ENCODE measurements at regions not wholly inside any gene's neighbourhood (a gene's known extent, or its start where the extent isn't known, plus 50 kb on each side); places are given as distances from the start of the nearest gene placed in this dataset.

DNA sequence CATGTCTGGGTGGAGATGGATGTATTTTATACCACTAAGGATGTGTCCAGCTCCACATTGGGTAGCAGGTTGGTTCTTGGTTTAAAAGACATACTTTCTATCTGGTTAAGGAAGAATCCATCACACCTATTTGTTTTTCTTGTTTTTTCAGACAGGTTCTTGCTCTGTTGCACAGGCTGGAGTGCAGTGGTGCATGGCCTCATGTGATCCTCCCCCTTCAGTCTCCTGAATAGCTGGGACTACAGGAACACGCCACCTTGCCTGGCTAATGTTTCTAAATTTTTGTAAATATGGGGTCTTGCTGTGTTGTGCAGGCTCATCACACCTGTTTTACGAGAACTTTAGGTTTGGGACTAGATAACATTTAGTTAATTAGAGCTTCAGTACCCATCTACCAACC, 80.2 kb upstream of the PRNP start:
- Histone ChIP-seq H3K9me3 (ENCODE audit: low read length) (no peaks in the 10 kb centered on the region), H3K4me2 (ENCODE audit: low read depth, low read length, poor library complexity, severe bottlenecking) (no peak overlapping the region)

GRCh38 chr20:4605166-4605565, 81.1 kb upstream of the PRNP start:
- Histone ChIP-seq H2AFZ (ENCODE audit: low read length) (no peak overlapping the region), H3K9me2 (replicated peaks; ENCODE audit: insufficient read depth, low read length) (no peaks in the 10 kb centered on the region), H4K20me1 (ENCODE audit: insufficient read depth, low read depth, low read length) (no peaks in the 10 kb centered on the region), H3K27ac (ENCODE audit: low read length) (no peak overlapping the region), H3K27me3 (ENCODE audit: low read length) (no peaks in the 10 kb centered on the region), H3K9me3 (ENCODE audit: low read length) (no peaks in the 10 kb centered on the region), H3K4me2 (ENCODE audit: low read depth, low read length, poor library complexity, severe bottlenecking) (no peak overlapping the region), H3K79me2 (ENCODE audit: low read length) (no peaks in the 10 kb centered on the region), H3K9ac (ENCODE audit: low read length) (no peak overlapping the region), H3K4me3 (ENCODE audit: low read length) (no peak overlapping the region), H3K4me1 (ENCODE audit: low read length) (peaks cover 4% of the 10 kb centered on the region), H3K36me3 (ENCODE audit: insufficient read depth, low read length) (no peaks in the 10 kb centered on the region)
- no peak for DNase-seq

More for the DNA sequence above, 80.2 kb upstream of the PRNP start:
- Histone ChIP-seq H4K20me1 (ENCODE audit: insufficient read depth, low read depth, low read length) (no peaks in the 10 kb centered on the region), H3K9ac (ENCODE audit: low read length) (no peak overlapping the region), H3K79me2 (ENCODE audit: low read length) (no peaks in the 10 kb centered on the region), H3K9me2 (replicated peaks; ENCODE audit: insufficient read depth, low read length) (no peaks in the 10 kb centered on the region), H3K36me3 (ENCODE audit: insufficient read depth, low read length) (no peaks in the 10 kb centered on the region), H3K4me3 (ENCODE audit: low read length) (no peak overlapping the region), H2AFZ (ENCODE audit: low read length) (no peak overlapping the region), H3K27me3 (ENCODE audit: low read length) (no peaks in the 10 kb centered on the region), H3K4me1 (ENCODE audit: low read length) (peaks cover 4% of the 10 kb centered on the region), H3K27ac (ENCODE audit: low read length) (no peak overlapping the region)
- DNase-seq: no peak

- Histone ChIP-seq H2AFZ (ENCODE audit: low read length) (no peak overlapping the region), H3K36me3 (ENCODE audit: insufficient read depth, low read length) (no peaks in the 10 kb centered on the region), H3K9ac (ENCODE audit: low read length) (no peak overlapping the region), H3K9me2 (replicated peaks; ENCODE audit: insufficient read depth, low read length) (no peaks in the 10 kb centered on the region), H3K79me2 (ENCODE audit: low read length) (no peaks in the 10 kb centered on the region), H3K4me3 (ENCODE audit: low read length) (no peak overlapping the region), H3K4me1 (ENCODE audit: low read length) (peaks cover 4% of the 10 kb centered on the region), H4K20me1 (ENCODE audit: insufficient read depth, low read depth, low read length) (no peaks in the 10 kb centered on the region), H3K4me2 (ENCODE audit: low read depth, low read length, poor library complexity, severe bottlenecking) (no peak overlapping the region), H3K27ac (ENCODE audit: low read length) (no peak overlapping the region), H3K27me3 (ENCODE audit: low read length) (no peaks in the 10 kb centered on the region), H3K9me3 (ENCODE audit: low read length) (no peaks in the 10 kb centered on the region)
- no peak for DNase-seq
Observed at GRCh38 chr20:4604580-4604979, 81.7 kb upstream of the PRNP start.

GRCh38 chr20:4603724-4604123, 82.5 kb upstream of the PRNP start:
- no peaks in the 10 kb centered on the region for H3K27me3 ChIP-seq (ENCODE audit: low read length)
- H3K4me2 ChIP-seq (ENCODE audit: low read depth, low read length, poor library complexity, severe bottlenecking): no peak overlapping the region
- H2AFZ ChIP-seq (ENCODE audit: low read length): no peak overlapping the region
- no peak overlapping the region for H3K9ac ChIP-seq (ENCODE audit: low read length)
- H3K79me2 ChIP-seq (ENCODE audit: low read length): no peaks in the 10 kb centered on the region
- H3K4me1 ChIP-seq (ENCODE audit: low read length): peaks cover 4% of the 10 kb centered on the region
- no peak for DNase-seq
- H3K27ac ChIP-seq (ENCODE audit: low read length): no peak overlapping the region
- H4K20me1 ChIP-seq (ENCODE audit: insufficient read depth, low read depth, low read length): no peaks in the 10 kb centered on the region
- H3K9me3 ChIP-seq (ENCODE audit: low read length): no peaks in the 10 kb centered on the region
- H3K36me3 ChIP-seq (ENCODE audit: insufficient read depth, low read length): no peaks in the 10 kb centered on the region
- H3K9me2 ChIP-seq (replicated peaks; ENCODE audit: insufficient read depth, low read length): no peaks in the 10 kb centered on the region
- H3K4me3 ChIP-seq (ENCODE audit: low read length): no peak overlapping the region

GRCh38 chr20:4602297-4602631, 84.0 kb upstream of the PRNP start:
- H4K20me1 ChIP-seq (ENCODE audit: insufficient read depth, low read depth, low read length): no peaks in the 10 kb centered on the region
- H3K27me3 ChIP-seq (ENCODE audit: low read length): no peaks in the 10 kb centered on the region
- H3K36me3 ChIP-seq (ENCODE audit: insufficient read depth, low read length): no peaks in the 10 kb centered on the region
- H2AFZ ChIP-seq (ENCODE audit: low read length): no peak overlapping the region
- no peaks in the 10 kb centered on the region for H3K9me3 ChIP-seq (ENCODE audit: low read length)
- no peak overlapping the region for H3K4me2 ChIP-seq (ENCODE audit: low read depth, low read length, poor library complexity, severe bottlenecking)
- DNase-seq: no peak
- no peak overlapping the region for H3K4me3 ChIP-seq (ENCODE audit: low read length)
- H3K9ac ChIP-seq (ENCODE audit: low read length): no peak overlapping the region
- no peaks in the 10 kb centered on the region for H3K79me2 ChIP-seq (ENCODE audit: low read length)
- no peaks in the 10 kb centered on the region for H3K9me2 ChIP-seq (replicated peaks; ENCODE audit: insufficient read depth, low read length)
- no peaks in the 10 kb centered on the region for H3K4me1 ChIP-seq (ENCODE audit: low read length)
- no peak overlapping the region for H3K27ac ChIP-seq (ENCODE audit: low read length)

GRCh38 chr20:4601630-4602296, 84.5 kb upstream of the PRNP start:
- DNase-seq: no peak
- Histone ChIP-seq H3K4me3 (ENCODE audit: low read length) (no peak overlapping the region), H3K9ac (ENCODE audit: low read length) (no peak overlapping the region), H3K4me2 (ENCODE audit: low read depth, low read length, poor library complexity, severe bottlenecking) (no peak overlapping the region), H3K9me3 (ENCODE audit: low read length) (no peaks in the 10 kb centered on the region), H3K27me3 (ENCODE audit: low read length) (no peaks in the 10 kb centered on the region), H4K20me1 (ENCODE audit: insufficient read depth, low read depth, low read length) (no peaks in the 10 kb centered on the region), H3K4me1 (ENCODE audit: low read length) (no peaks in the 10 kb centered on the region), H3K36me3 (ENCODE audit: insufficient read depth, low read length) (no peaks in the 10 kb centered on the region), H3K79me2 (ENCODE audit: low read length) (no peaks in the 10 kb centered on the region), H3K9me2 (replicated peaks; ENCODE audit: insufficient read depth, low read length) (no peaks in the 10 kb centered on the region), H2AFZ (ENCODE audit: low read length) (no peak overlapping the region), H3K27ac (ENCODE audit: low read length) (no peak overlapping the region)

DNA sequence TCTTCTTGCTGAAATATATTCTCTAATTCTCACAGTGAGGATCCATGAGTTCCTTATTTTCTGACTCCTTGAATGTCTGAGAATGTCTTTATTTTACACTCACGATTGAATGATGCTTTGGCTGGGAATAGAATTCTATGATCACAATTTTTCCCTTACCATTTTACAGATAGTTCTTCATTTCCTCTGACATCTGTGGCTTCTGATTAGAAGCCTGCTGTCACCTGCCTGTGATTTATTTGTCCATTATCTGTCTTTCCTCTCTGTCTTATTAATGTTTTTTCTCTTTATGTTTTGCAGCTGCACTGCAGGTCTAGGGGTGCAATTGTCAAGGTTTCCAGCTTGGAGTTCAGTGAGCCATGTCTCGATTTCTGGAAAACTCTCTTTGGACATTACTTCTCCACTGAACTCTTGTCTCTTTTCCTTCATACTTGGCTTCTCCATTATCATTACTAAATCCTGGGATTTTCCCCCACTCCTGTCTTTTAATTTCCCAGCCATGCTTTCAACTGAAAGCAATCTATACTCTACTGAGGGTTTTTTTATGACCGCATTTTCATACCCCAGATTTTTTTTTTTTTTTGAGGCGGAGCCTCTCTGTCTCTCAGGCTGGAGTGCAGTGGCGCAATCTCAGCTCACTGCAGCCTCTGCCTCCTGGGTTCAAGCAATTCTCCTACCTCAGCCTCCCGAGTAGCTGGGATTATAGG, 85.8 kb upstream of the PRNP start:
- Histone ChIP-seq H3K79me2 (ENCODE audit: low read length) (no peaks in the 10 kb centered on the region), H3K9me3 (ENCODE audit: low read length) (no peaks in the 10 kb centered on the region), H3K4me2 (ENCODE audit: low read depth, low read length, poor library complexity, severe bottlenecking) (no peak overlapping the region), H4K20me1 (ENCODE audit: insufficient read depth, low read depth, low read length) (no peaks in the 10 kb centered on the region), H3K36me3 (ENCODE audit: insufficient read depth, low read length) (no peaks in the 10 kb centered on the region), H3K27me3 (ENCODE audit: low read length) (no peaks in the 10 kb centered on the region), H3K4me1 (ENCODE audit: low read length) (no peaks in the 10 kb centered on the region), H3K9me2 (replicated peaks; ENCODE audit: insufficient read depth, low read length) (no peaks in the 10 kb centered on the region), H2AFZ (ENCODE audit: low read length) (no peak overlapping the region), H3K9ac (ENCODE audit: low read length) (no peak overlapping the region), H3K27ac (ENCODE audit: low read length) (no peak overlapping the region), H3K4me3 (ENCODE audit: low read length) (no peak overlapping the region)
- no peak for DNase-seq

DNA sequence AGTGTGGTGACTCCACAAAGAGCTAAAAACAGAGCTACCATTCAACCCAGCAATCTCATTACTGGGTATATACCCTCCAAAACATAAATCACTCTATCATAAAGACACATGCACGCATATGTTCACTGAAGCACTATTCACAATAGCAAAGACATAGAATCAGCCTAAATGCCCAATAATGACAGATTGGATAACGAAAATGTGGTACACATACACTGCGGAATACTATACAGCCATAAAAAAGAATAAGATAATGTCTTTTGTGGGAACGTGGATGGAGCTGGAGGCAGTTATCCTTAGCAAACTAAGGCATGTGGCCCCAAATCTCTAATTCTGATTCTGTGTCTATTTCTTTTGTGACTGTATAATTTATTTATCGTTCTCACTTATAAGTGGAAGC, 89.0 kb upstream of the PRNP start:
- Histone ChIP-seq H3K79me2 (ENCODE audit: low read length) (no peaks in the 10 kb centered on the region), H3K27me3 (ENCODE audit: low read length) (no peaks in the 10 kb centered on the region), H3K4me1 (ENCODE audit: low read length) (no peaks in the 10 kb centered on the region), H4K20me1 (ENCODE audit: insufficient read depth, low read depth, low read length) (no peaks in the 10 kb centered on the region), H3K9me3 (ENCODE audit: low read length) (no peaks in the 10 kb centered on the region), H3K9me2 (replicated peaks; ENCODE audit: insufficient read depth, low read length) (no peaks in the 10 kb centered on the region), H2AFZ (ENCODE audit: low read length) (no peak overlapping the region), H3K4me3 (ENCODE audit: low read length) (no peak overlapping the region), H3K36me3 (ENCODE audit: insufficient read depth, low read length) (no peaks in the 10 kb centered on the region), H3K9ac (ENCODE audit: low read length) (no peak overlapping the region), H3K27ac (ENCODE audit: low read length) (no peak overlapping the region), H3K4me2 (ENCODE audit: low read depth, low read length, poor library complexity, severe bottlenecking) (no peak overlapping the region)
- no peak for DNase-seq
